Gastrocnemius medialis (tissue), 4 donors: ENCODE measurements at regions not wholly inside any gene's neighbourhood (a gene's known extent, or its start where the extent isn't known, plus 50 kb on each side); places are given as distances from the start of the nearest gene placed in this dataset.

Source experiments
- CTCF ChIP-seq, 5 experiments: fragments of 450-650 bp in 3 of 5; fragments of 200-600 bp in 2 of 5; sonication (generic) in 2 of 5; IDR thresholded peaks in 4 of 5; conservative IDR thresholded peaks in 1 of 5; 1 replicate in 4 of 5; 2 replicates in 1 of 5; pipeline ENCODE4 v1.5.1; 2016 to 2019; ENCODE audit warnings: antibody characterized with exemption in 5 of 5, mild to moderate bottlenecking in 3 of 5, moderate library complexity in 3 of 5
- POLR2A ChIP-seq, 2 donors: fragments of 450-650 bp; IDR thresholded peaks; one replicate each; pipeline ENCODE4 v1.6.1; 2017; ENCODE audit warnings: antibody characterized with exemption in 2 of 2, mild to moderate bottlenecking in 2 of 2, moderate library complexity in 2 of 2

GRCh38 chr2:139610512-139610911, 830.3 kb upstream of the NXPH2 start:
- no peak for TF ChIP-seq CTCF (IDR thresholded peaks at IDR 0.05 in 4 of 5, conservative IDR thresholded peaks at IDR 0.05 in 1 of 5)
- no peak for TF ChIP-seq POLR2A (IDR thresholded peaks at IDR 0.05)
